ENCODE measurements at regions not wholly inside any gene's neighbourhood (a gene's known extent, or its start where the extent isn't known, plus 50 kb on each side); places are given as distances from the start of the nearest gene placed in this dataset.

- no peak for TF ChIP-seq CTCF (conservative IDR thresholded peaks at IDR 0.05; ENCODE audit: low read depth, low read length)
- no peak for DNase-seq (ENCODE audit: low read depth)
- no peak overlapping the region for H3K4me3 ChIP-seq (ENCODE audit: low read length)
These were observed 472.7 kb downstream of the CMPK2 start for GRCh38 chr2:6392966-6393365.

GRCh38 chr2:6393819-6394218, 471.9 kb downstream of the CMPK2 start:
- DNase-seq (ENCODE audit: low read depth), result no peak
- H3K4me3 ChIP-seq (ENCODE audit: low read length), result no peak overlapping the region
- TF ChIP-seq CTCF (conservative IDR thresholded peaks at IDR 0.05; ENCODE audit: low read depth, low read length), result no peak

GRCh38 chr2:6394276-6394675, 471.4 kb downstream of the CMPK2 start:
- no peak for DNase-seq (ENCODE audit: low read depth)
- H3K4me3 ChIP-seq (ENCODE audit: low read length), result no peak overlapping the region
- TF ChIP-seq CTCF (conservative IDR thresholded peaks at IDR 0.05; ENCODE audit: low read depth, low read length), result no peak

GRCh38 chr2:6398421-6398820, 467.3 kb downstream of the CMPK2 start:
- H3K4me3 ChIP-seq (ENCODE audit: low read length), result no peak overlapping the region
- no peak for DNase-seq (ENCODE audit: low read depth)
- TF ChIP-seq CTCF (conservative IDR thresholded peaks at IDR 0.05; ENCODE audit: low read depth, low read length), result no peak

- no peak for DNase-seq (ENCODE audit: low read depth)
- TF ChIP-seq CTCF (conservative IDR thresholded peaks at IDR 0.05; ENCODE audit: low read depth, low read length), result no peak
- H3K4me3 ChIP-seq (ENCODE audit: low read length), result no peak overlapping the region
These were observed 464.4 kb downstream of the CMPK2 start for GRCh38 chr2:6401301-6401700.

GRCh38 chr2:6408057-6408456, 457.6 kb downstream of the CMPK2 start:
- DNase-seq (ENCODE audit: low read depth), result no peak
- TF ChIP-seq CTCF (conservative IDR thresholded peaks at IDR 0.05; ENCODE audit: low read depth, low read length), result no peak
- no peak overlapping the region for H3K4me3 ChIP-seq (ENCODE audit: low read length)

- DNase-seq (ENCODE audit: low read depth), result no peak
- no peak for TF ChIP-seq CTCF (conservative IDR thresholded peaks at IDR 0.05; ENCODE audit: low read depth, low read length)
- H3K4me3 ChIP-seq (ENCODE audit: low read length), result no peak overlapping the region
These were observed 455.4 kb downstream of the CMPK2 start for GRCh38 chr2:6410313-6410712.

All from retinal pigment epithelial cell (primary cell).